K562 (cell line): ENCODE measurements at regions not wholly inside any gene's neighbourhood (a gene's known extent, or its start where the extent isn't known, plus 50 kb on each side); places are given as distances from the start of the nearest gene placed in this dataset.

ENCODE experiments used
- ATAC-seq: fragments of 200-7000 bp; cut with Tn5 transposase; 3 replicates; pipeline ENCODE4 v1.9.1; 2020; ENCODE audit warnings: moderate library complexity
- BruUV-seq: library from RNA; stranded (reverse); fragments of 400-500 nt; replicated peaks from 2 replicates; lab custom pipeline; 2021; lab: Mats Ljungman, UMichigan
- CTCF ChIA-PET: fragments of 300-600 bp; formaldehyde crosslinking; extraction: SDS; loops from one replicate; lab custom pipeline; 2021; ENCODE audit warnings: low intra/inter-chr PET ratio; lab: Yijun Ruan, JAX
- POLR2A ChIA-PET: fragments of 300-600, 350-650 bp; sonication (Branson Sonifier 250); formaldehyde crosslinking; extraction: SDS; loops from one replicate; lab custom pipeline; 2021; ENCODE audit warnings: antibody characterized with exemption, inconsistent platforms; lab: Yijun Ruan, JAX
- DNase-seq, 4 experiments: peaks; one replicate each; pipeline versions ENCODE4 v3.0.0 to v3.0.0-alpha.2; 2011 to 2018; ENCODE audit warnings: low spot score in 3 of 4, mixed read lengths in 3 of 4; ENCODE audit errors: extremely low read depth in 1 of 4
- FAIRE-seq: peaks from 2 replicates; lab custom pipeline; 2011; peaks lifted over from hg19 to GRCh38; lab: Jason Lieb, UNC
- H2AFZ ChIP-seq: 2 replicates; pipeline ENCODE4 v1.6.0; 2011; ENCODE audit warnings: low read depth, low read length, control low read depth, inconsistent platforms
- H3K27ac ChIP-seq: fragments of 200-600 bp; 3 replicates; pipeline ENCODE4 v1.8.0; 2011; ENCODE audit warnings: low read depth, mild to moderate bottlenecking, control low read depth, inconsistent platforms, low read length, moderate library complexity, mixed read lengths; ENCODE audit errors: extremely low read depth
- H3K27me3 ChIP-seq, 2 experiments: fragments of 300-600 bp in 1 of 2; 2 replicates in 1 of 2; 3 replicates in 1 of 2; pipeline versions ENCODE4 v1.6.0 to v1.8.0; 2011; ENCODE audit warnings: inconsistent platforms in 2 of 2, low read length in 2 of 2, mild to moderate bottlenecking in 1 of 2, mixed read lengths in 1 of 2, moderate library complexity in 1 of 2; ENCODE audit not compliant: control insufficient read depth in 2 of 2, insufficient read depth in 2 of 2
- H3K36me3 ChIP-seq: fragments of 300-600 bp; 3 replicates; pipeline ENCODE4 v1.8.0; 2011; ENCODE audit warnings: mild to moderate bottlenecking, low read length, inconsistent platforms; ENCODE audit not compliant: control insufficient read depth, insufficient read depth
- H3K4me1 ChIP-seq, 2 experiments: fragments of 200-600 bp in 1 of 2; replicated peaks in 1 of 2; 2 replicates in 1 of 2; 3 replicates in 1 of 2; pipeline versions ENCODE4 v1.5.1 to v1.8.0; 2011; ENCODE audit warnings: inconsistent platforms in 2 of 2, low read length in 2 of 2, mild to moderate bottlenecking in 1 of 2, mixed read lengths in 1 of 2, moderate library complexity in 1 of 2; ENCODE audit not compliant: control insufficient read depth in 2 of 2, insufficient read depth in 2 of 2
- H3K4me2 ChIP-seq: 2 replicates; pipeline ENCODE4 v1.6.1; 2011; ENCODE audit warnings: low read length, control low read depth, inconsistent platforms, mixed read lengths; ENCODE audit not compliant: insufficient read depth
- H3K4me3 ChIP-seq: fragments of 200-600 bp; sonication (generic), shearing (Covaris generic); 2 replicates; pipeline ENCODE4 v1.5.1; 2016; ENCODE audit warnings: control low read depth, inconsistent platforms
- H3K79me2 ChIP-seq: fragments of 200-600 bp; 3 replicates; pipeline ENCODE4 v1.8.0; 2011; ENCODE audit warnings: low read length, inconsistent platforms; ENCODE audit not compliant: control insufficient read depth, insufficient read depth
- H3K9ac ChIP-seq, 2 experiments: 2 replicates each; pipeline versions ENCODE4 v1.6.0 to v1.6.1; 2011; ENCODE audit warnings: low read depth in 2 of 2, low read length in 2 of 2, control low read depth in 1 of 2, inconsistent platforms in 1 of 2, mild to moderate bottlenecking in 1 of 2, mixed read lengths in 1 of 2; ENCODE audit not compliant: insufficient read depth in 1 of 2
- H3K9me1 ChIP-seq: one replicate; pipeline ENCODE4 v1.6.0; 2011; ENCODE audit warnings: inconsistent platforms, mild to moderate bottlenecking, low read length, moderate library complexity; ENCODE audit not compliant: control insufficient read depth, insufficient read depth
- H3K9me3 ChIP-seq: replicated peaks from 2 replicates; pipeline ENCODE4 v1.5.1; 2011; ENCODE audit warnings: low read depth, low read length, inconsistent platforms; ENCODE audit not compliant: control insufficient read depth, insufficient read depth
- H4K20me1 ChIP-seq: replicated peaks from 2 replicates; pipeline ENCODE4 v1.6.1; 2011; ENCODE audit warnings: low read length, inconsistent platforms, mixed read lengths; ENCODE audit not compliant: control insufficient read depth, insufficient read depth
- ESRRA ChIP-seq: fragments of 450-650 bp; IDR thresholded peaks from 2 replicates; pipeline ENCODE4 v1.6.1; 2014; ENCODE audit warnings: low read depth, mild to moderate bottlenecking, moderate library complexity, borderline replicate concordance
- FOS ChIP-seq: IDR thresholded peaks from 3 replicates; pipeline ENCODE4 v1.6.1; 2011; ENCODE audit not compliant: insufficient read length; ENCODE audit errors: extremely low read depth
- PPARD ChIP-seq: fragments of 250-450 bp; sonication (Bioruptor Pico); IDR thresholded peaks from 2 replicates; pipeline ENCODE4 v1.8.0; 2022; ENCODE audit warnings: inconsistent platforms, mild to moderate bottlenecking, moderate library complexity
- ZNF551 ChIP-seq: fragments of 250-450 bp; sonication (Bioruptor Pico); IDR thresholded peaks from 2 replicates; pipeline ENCODE4 v1.5.0; 2021; ENCODE audit warnings: mild to moderate bottlenecking, moderate library complexity
- WGBS: fragments of 100-300 bp; shearing (Covaris generic); methylation state at CpG from one replicate; pipeline ENCODE4 v1.1.6; 2016; ENCODE audit warnings: low coverage, mixed read lengths; ENCODE audit not compliant: insufficient coverage; ENCODE audit errors: missing lambda C conversion rate; 5-methylcytosine and 5-hydroxymethylcytosine counted together
- in situ Hi-C: fragments of 300-500 bp; cut with MboI; formaldehyde crosslinking; loops from 4 replicates; pipeline ENCODE4 v1.15.0; 2018; ENCODE audit warnings: inconsistent platforms, mixed read lengths
- intact Hi-C: fragments of 100-400 bp; cut with micrococcal nuclease; formaldehyde crosslinking; loops from 2 replicates; pipeline ENCODE4 v1.14.2; 2022
- TF ChIP-seq, protein P1 (sequence below): fragments of 450-650 bp; IDR thresholded peaks from 2 replicates; pipeline ENCODE4 v1.6.1; 2016; ENCODE audit warnings: antibody characterized with exemption
- TF ChIP-seq, protein P2 (sequence below), 3 experiments: IDR thresholded peaks in 2 of 3; conservative IDR thresholded peaks in 1 of 3; 2 replicates each; pipeline ENCODE4 v1.5.1; 2011 to 2012; ENCODE audit warnings: low read length in 3 of 3, mild to moderate bottlenecking in 3 of 3, control low read depth in 2 of 3, improper control_type of control experiment in 1 of 3, inconsistent platforms in 1 of 3, low read depth in 1 of 3, mixed read lengths in 1 of 3, moderate library complexity in 1 of 3; ENCODE audit not compliant: insufficient read depth in 2 of 3
- TF ChIP-seq, protein P3 (sequence below): sonication (generic); formaldehyde crosslinking; IDR thresholded peaks from 2 replicates; pipeline ENCODE4 v1.8.0; 2022; ENCODE audit warnings: missing genetic modification reagents, mild to moderate bottlenecking, borderline replicate concordance

DNA sequence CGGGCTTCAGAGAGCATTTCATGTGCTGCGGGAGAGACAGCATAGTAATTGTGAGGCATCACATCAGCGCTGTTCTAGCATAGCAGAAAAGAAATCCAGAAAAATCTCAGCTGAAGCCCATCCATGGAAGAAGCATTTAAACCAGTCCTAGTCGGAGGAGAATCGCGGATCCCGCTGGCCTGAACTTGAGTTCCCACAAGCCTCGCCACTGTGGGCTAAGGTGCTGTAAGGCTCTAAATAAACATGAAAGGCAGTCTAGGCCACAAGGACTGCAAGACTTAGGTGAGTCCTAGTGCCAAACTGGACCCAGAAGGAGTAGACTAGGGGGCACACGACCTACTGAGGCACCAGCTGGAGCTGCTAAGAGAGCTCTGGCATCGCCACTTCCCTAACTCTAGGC is 1225.3 kb upstream of the CHAC2 start:
- H3K27me3 ChIP-seq, result no peaks in the 10 kb centered on the region
- H3K9me3 ChIP-seq, result no peaks in the 10 kb centered on the region; the same call in 1 of the 2 replicates
- 0% methylated on average over 10 of the region's 10 CpGs for WGBS
- no peak for DNase-seq
- in situ Hi-C loops, result no loop called here
- ChIA-PET CTCF (no interaction called here), POLR2A (no interaction called here)
- H3K36me3 ChIP-seq, result no peaks in the 10 kb centered on the region
- no peak overlapping the region for H3K4me2 ChIP-seq
- FAIRE-seq, result no peak
- no peaks in the 10 kb centered on the region for H4K20me1 ChIP-seq
- H3K9me1 ChIP-seq, result no peaks in the 10 kb centered on the region
- no peak overlapping the region for H3K27ac ChIP-seq
- BruUV-seq, result no TSS peak
- no peak for ATAC-seq
- H3K4me1 ChIP-seq, result no peaks in the 10 kb centered on the region
- no peak overlapping the region for H2AFZ ChIP-seq
- intact Hi-C loops, result no loop called here
- TF ChIP-seq ESRRA (no peak), ZNF551 (no peak), PPARD (CRISPR knock-in tag) (no peak), FOS (no peak)
- TF ChIP-seq, protein P1, sequence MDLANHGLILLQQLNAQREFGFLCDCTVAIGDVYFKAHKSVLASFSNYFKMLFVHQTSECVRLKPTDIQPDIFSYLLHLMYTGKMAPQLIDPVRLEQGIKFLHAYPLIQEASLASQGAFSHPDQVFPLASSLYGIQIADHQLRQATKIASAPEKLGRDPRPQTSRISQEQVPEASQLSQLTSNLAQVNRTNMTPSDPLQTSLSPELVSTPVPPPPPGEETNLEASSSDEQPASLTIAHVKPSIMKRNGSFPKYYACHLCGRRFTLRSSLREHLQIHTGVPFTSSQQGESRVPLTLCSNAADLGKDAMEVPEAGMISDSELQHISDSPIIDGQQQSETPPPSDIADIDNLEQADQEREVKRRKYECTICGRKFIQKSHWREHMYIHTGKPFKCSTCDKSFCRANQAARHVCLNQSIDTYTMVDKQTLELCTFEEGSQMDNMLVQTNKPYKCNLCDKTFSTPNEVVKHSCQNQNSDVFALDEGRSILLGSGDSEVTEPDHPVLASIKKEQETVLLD, result no peak
- TF ChIP-seq, protein P2, sequence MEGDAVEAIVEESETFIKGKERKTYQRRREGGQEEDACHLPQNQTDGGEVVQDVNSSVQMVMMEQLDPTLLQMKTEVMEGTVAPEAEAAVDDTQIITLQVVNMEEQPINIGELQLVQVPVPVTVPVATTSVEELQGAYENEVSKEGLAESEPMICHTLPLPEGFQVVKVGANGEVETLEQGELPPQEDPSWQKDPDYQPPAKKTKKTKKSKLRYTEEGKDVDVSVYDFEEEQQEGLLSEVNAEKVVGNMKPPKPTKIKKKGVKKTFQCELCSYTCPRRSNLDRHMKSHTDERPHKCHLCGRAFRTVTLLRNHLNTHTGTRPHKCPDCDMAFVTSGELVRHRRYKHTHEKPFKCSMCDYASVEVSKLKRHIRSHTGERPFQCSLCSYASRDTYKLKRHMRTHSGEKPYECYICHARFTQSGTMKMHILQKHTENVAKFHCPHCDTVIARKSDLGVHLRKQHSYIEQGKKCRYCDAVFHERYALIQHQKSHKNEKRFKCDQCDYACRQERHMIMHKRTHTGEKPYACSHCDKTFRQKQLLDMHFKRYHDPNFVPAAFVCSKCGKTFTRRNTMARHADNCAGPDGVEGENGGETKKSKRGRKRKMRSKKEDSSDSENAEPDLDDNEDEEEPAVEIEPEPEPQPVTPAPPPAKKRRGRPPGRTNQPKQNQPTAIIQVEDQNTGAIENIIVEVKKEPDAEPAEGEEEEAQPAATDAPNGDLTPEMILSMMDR (IDR thresholded peaks at IDR 0.05 in 2 of 3, conservative IDR thresholded peaks at IDR 0.05 in 1 of 3; ENCODE audit: insufficient read depth in 2 of 3, low read depth in 1 of 3, low read length in 3 of 3), result no peak
- TF ChIP-seq, protein P3, sequence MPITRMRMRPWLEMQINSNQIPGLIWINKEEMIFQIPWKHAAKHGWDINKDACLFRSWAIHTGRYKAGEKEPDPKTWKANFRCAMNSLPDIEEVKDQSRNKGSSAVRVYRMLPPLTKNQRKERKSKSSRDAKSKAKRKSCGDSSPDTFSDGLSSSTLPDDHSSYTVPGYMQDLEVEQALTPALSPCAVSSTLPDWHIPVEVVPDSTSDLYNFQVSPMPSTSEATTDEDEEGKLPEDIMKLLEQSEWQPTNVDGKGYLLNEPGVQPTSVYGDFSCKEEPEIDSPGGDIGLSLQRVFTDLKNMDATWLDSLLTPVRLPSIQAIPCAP (CRISPR knock-in tag), result no peak
- H3K4me3 ChIP-seq, result no peak overlapping the region
- H3K9ac ChIP-seq, result no peak overlapping the region
- no peaks in the 10 kb centered on the region for H3K79me2 ChIP-seq
